ENCODE measurements at regions not wholly inside any gene's neighbourhood (a gene's known extent, or its start where the extent isn't known, plus 50 kb on each side); places are given as distances from the start of the nearest gene placed in this dataset.

GRCh38 chr14:78023112-78023511 is 147.1 kb upstream of the NRXN3 start:
- no peak overlapping the region for H3T11ph ChIP-seq (ENCODE audit: low read length)
- H4K91ac ChIP-seq (ENCODE audit: insufficient read length, low read depth, low read length): no peak overlapping the region
- H2AK5ac ChIP-seq (ENCODE audit: insufficient read length, low read length): no peak overlapping the region
- H4K20me1 ChIP-seq (ENCODE audit: control insufficient read depth, insufficient read depth, insufficient read length): no peaks in the 10 kb centered on the region
- no peak overlapping the region for H3K9ac ChIP-seq (ENCODE audit: extremely low read depth, insufficient read length, low read length)
- H3K27ac ChIP-seq (ENCODE audit: insufficient read length, low read depth, low read length): no peak overlapping the region
- no peak overlapping the region for H2BK5ac ChIP-seq (ENCODE audit: insufficient read length, low read length)
- H4K8ac ChIP-seq (replicated peaks; ENCODE audit: insufficient read length, low read depth, low read length): no peak overlapping the region
- Mint-ChIP-seq H3K4me3 (no peak overlapping the region), H3K9me3 (peaks cover 4 to 6% of the 10 kb centered on the region in 2 experiments; a peak in 2 of 5 replicates), H3K4me1 (peaks cover 17% of the 10 kb centered on the region in 2 experiments), H3K27ac (no peak overlapping the region), H3K36me3 (ENCODE audit: insufficient read depth in 1 of 3, low read depth in 3 of 3) (peaks cover 0 to 4% (median 2%) of the 10 kb centered on the region in 3 experiments; a peak in 4 of 7 replicates), H3K27me3 (ENCODE audit: low read depth) (peaks cover 5% of the 10 kb centered on the region)
- H2BK15ac ChIP-seq (ENCODE audit: low read depth, low read length): no peak overlapping the region
- no peak for TF ChIP-seq CTCF (conservative IDR thresholded peaks at IDR 0.05)
- no peaks in the 10 kb centered on the region for H3K27me3 ChIP-seq (ENCODE audit: insufficient read depth, low read length)
- H3K79me2 ChIP-seq (ENCODE audit: insufficient read depth, low read length): no peaks in the 10 kb centered on the region
- no peaks in the 10 kb centered on the region for H3K23me2 ChIP-seq (ENCODE audit: insufficient read length, low read depth, low read length, poor library complexity, severe bottlenecking)
- no peaks in the 10 kb centered on the region for H3K4me1 ChIP-seq (ENCODE audit: insufficient read depth, low read length)
- no peak overlapping the region for H3K18ac ChIP-seq (ENCODE audit: insufficient read length, low read depth, low read length)
- H3K79me1 ChIP-seq (ENCODE audit: insufficient read depth, low read depth, low read length, poor library complexity, severe bottlenecking): no peaks in the 10 kb centered on the region
- no peak overlapping the region for H2BK120ac ChIP-seq (ENCODE audit: low read depth, low read length, poor library complexity, severe bottlenecking)
- H3K4ac ChIP-seq (ENCODE audit: low read depth, low read length): no peak overlapping the region
- no peak overlapping the region for H3K14ac ChIP-seq (ENCODE audit: insufficient read depth, low read length)
- no peak overlapping the region for H3K56ac ChIP-seq (ENCODE audit: insufficient read length, low read depth, low read length)
- no peak overlapping the region for H3K23ac ChIP-seq (ENCODE audit: insufficient read length, low read depth, low read length)
- H2BK20ac ChIP-seq (ENCODE audit: low read depth, low read length, poor library complexity, severe bottlenecking): no peak overlapping the region
- H2BK12ac ChIP-seq (ENCODE audit: insufficient read length, low read depth, low read length): no peak overlapping the region
- no CpG with 5 or more reads among the region's 2 CpGs for WGBS (ENCODE audit: extremely low coverage, insufficient read length, low lambda C conversion rate)
- H2AFZ ChIP-seq (ENCODE audit: low read length): no peak overlapping the region
- no peak overlapping the region for H3K4me2 ChIP-seq (ENCODE audit: insufficient read depth, insufficient read length, low read length)
- no peak overlapping the region for H4K5ac ChIP-seq (ENCODE audit: insufficient read length, low read depth, low read length)
- no peak for DNase-seq
- H3K9me3 ChIP-seq (ENCODE audit: control insufficient read depth, low read depth, low read length): no peaks in the 10 kb centered on the region
